NCI-H526 (cell line): ENCODE measurements at regions not wholly inside any gene's neighbourhood (a gene's known extent, or its start where the extent isn't known, plus 50 kb on each side); places are given as distances from the start of the nearest gene placed in this dataset.
A peak's percentile ranks its signal among the peaks of the same experiment; 100 is the strongest.

Experiments
- DNase-seq, 2 experiments: peaks; one replicate each; lab custom pipeline; 2025; lab: John Stamatoyannopoulos, UW

GRCh38 chr1:4273243-4273642 is 373.2 kb upstream of the C1orf174 start:
- no peak for DNase-seq

DNA sequence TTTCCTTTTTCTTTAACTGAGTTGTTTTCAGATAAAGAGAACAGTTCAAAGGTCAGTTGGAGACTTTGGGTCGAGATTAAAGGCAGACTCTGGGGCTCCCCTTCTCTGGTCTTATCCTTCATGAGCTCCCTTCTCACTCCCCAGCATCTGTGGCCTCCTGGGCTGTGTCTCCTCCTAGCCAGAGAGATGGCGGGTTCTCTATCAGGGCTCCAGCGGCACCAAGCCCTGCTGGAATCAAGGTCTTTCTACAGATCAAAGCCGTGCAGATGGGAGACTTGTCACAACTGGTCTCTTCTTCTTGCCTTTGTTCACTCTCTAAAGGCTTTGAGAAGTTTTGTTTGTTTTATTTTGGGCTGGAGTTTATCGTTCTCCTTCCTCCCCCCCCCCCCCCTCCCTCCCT is 373.7 kb upstream of the C1orf174 start:
- no peak for DNase-seq

- no peak for DNase-seq
Measured at GRCh38 chr1:4275083-4275482, 375.0 kb upstream of the C1orf174 start.

DNA sequence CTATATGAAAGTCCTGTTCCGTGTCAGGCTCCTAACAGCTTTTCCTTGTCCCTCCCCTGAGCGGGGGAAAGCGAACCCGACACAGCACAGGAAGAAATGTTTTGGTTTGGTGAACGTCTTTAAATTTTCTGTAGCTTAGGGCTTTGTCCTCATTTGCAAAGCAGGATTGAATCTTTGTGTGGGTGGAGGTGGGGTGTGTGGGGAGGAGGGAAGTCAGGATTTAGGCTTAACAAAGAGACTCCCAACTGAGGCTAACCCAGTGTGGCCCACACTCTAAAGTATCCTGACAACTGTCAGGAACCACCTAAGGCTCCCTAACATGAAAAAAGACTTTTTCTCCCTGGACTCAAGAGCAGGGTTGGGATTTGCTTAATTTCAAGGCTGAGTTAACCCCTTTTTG is 376.2 kb upstream of the C1orf174 start:
- no peak for DNase-seq

DNA sequence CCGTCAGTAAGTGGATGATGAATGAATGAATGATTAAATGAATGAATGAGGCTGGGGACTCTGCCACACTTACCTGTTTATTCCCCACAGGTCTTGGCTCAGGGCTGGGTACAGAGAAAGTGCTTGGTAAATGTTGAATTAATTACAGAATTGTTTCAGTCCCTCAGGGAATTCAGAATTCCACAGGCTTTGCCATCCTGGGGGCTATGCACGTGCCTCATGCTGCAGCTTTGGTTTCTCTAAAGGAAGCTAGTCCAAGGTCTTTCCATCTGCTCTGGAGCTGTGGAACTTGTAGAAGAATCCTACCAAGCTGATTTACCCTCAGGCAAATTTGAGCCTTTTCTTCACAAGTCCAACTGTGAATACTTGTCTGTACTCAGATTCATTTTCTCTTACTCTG is 376.8 kb upstream of the AJAP1 start:
- DNase-seq, result no peak

DNA sequence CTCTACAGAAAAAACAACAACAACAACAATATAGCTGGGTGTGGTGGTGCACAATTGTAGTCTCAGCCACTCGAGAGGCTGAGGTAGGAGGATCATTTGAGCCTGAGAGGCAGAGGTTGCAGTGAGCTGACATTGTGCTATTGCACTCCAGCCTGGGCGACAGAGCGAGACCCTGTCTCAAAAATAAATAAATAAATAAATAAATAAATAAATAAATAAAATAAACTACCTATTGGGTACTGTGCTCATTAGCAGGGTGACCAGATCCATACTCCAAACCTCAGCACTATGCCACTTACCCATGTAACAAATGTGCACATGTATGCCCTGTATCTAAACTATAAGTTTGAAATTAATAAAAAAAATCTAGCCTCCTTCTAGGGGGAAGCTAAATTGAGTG is 369.4 kb upstream of the AJAP1 start:
- no peak for DNase-seq

GRCh38 chr1:4292861-4293260 is 361.5 kb upstream of the AJAP1 start:
- DNase-seq, result no peak

GRCh38 chr1:4298361-4299083 is 355.9 kb upstream of the AJAP1 start:
- no peak for DNase-seq

DNA sequence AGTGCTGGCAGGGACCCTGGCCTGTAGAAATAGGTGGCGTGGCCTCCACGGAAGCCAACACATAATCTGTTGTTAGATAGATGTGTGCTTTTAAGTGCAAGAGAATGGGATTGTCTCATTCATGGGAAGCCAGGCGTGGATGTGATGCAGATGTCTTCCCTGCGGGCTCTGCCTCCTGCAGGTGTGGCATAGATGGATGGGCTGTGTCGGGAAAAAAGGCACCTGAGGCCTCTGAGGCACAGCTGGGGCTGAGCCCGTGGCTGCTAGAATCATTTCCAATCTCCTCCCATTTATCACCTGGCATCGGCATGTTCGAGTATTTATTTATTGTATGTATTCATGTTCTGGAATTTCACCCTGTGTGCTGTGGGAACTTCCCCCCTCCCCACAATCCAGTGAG is 353.4 kb upstream of the AJAP1 start:
- no peak for DNase-seq

- DNase-seq, result no peak
Measured at GRCh38 chr1:4303303-4303702, 351.1 kb upstream of the AJAP1 start.

GRCh38 chr1:4305526-4306301 is 348.7 kb upstream of the AJAP1 start:
- no peak for DNase-seq

- DNase-seq, result no peak
Measured at GRCh38 chr1:4306559-4307467, 347.6 kb upstream of the AJAP1 start.

DNA sequence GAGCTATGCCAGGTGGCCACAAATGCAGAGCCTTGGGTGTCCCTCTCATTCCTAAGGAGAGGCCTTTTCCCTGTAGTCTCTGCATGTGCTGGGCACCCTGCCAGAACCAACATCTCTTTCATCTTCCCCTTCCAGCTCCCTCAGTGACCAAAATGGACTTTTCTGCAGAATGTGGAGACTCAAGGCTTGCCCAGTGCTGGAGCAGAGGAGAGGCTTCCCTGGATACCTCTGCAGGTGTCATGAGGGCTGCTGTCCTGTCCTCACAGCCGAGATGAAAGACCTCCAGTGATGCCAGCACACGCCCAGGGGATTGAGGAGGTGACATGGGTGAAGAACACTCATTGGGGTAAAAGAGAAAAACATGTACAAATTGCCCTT is 347.0 kb upstream of the AJAP1 start:
- DNase-seq, result no peak

DNA sequence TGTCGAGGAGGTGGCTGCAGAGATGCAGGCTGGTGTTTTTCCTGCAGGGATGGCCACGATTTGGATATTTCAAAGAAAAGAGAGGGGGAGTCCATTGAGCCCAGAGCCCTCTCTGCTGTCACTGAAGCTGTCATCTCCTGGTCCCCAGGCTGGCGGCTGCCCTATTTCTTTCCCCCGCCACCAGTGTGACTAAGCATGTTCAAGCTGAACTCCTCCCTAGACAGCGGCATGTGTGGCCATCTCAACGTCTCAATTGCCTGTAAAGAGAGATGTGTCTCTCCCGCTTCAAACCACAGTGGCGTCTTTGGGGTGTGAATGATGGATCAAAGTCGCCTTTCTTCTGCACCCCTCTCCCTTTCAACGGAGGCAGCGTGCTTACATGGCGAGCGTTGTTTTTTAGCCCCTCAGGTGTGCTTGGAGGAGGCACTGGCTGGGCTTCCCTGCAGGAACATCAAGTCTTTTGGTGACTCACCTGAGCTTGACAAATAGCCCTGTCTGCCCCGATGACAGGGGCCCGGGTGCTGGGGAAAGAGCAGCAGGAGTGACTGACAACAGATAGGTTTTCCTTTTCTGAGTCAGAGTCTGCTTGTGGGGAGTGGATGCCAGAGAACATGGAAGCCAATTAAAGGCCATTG is 346.4 kb upstream of the AJAP1 start:
- DNase-seq, result no peak

DNA sequence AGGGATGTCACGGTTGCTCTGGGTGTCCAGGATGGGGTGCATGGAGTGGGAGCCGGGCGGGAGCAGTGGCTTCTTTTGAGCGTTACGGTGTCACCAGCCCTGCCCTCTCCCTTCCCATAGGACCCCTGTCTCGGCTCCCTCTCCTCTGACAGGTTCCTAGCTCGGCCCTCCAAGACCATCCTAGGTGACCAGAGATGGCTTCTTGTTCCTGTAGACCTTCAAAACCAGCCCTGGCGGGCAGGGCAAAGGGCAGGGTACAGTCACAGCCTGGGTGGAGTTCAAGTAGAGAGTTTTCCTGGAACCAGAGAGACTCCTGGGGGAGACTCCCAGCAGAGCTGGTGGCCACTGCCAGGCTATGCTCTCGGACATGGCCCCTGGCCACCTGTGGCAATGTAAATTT is 345.6 kb upstream of the AJAP1 start:
- no peak for DNase-seq

GRCh38 chr1:4309676-4310320 is 344.6 kb upstream of the AJAP1 start:
- peak; percentile 12 to 67 for DNase-seq

- peak in 1 of 2 experiments; percentile 30 for DNase-seq
Measured at GRCh38 chr1:4310396-4310923, 343.9 kb upstream of the AJAP1 start.

- no peak for DNase-seq
Measured at GRCh38 chr1:4312024-4312423, 342.4 kb upstream of the AJAP1 start.

GRCh38 chr1:4315202-4315601 is 339.2 kb upstream of the AJAP1 start:
- DNase-seq, result no peak

DNA sequence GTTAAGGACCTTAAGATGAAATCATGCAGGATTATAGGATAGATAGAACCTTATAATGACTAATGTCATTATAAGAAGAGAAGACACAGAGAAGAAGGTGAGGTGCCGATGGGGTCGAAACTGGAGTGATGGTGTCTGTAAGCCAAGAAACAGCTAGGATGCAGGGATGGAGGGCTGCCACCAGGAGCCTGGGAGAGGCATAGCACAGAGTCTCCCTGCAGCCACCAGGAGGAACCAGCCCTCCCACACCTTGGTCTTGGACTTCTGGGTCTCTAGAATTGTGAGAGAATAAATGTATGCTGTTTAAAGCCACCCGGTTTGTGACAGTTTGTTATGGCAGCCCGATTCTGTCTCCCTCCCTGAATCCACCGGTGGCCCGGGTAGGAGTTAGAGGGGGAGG is 337.2 kb upstream of the AJAP1 start:
- DNase-seq, result no peak

GRCh38 chr1:4318720-4319119 is 335.7 kb upstream of the AJAP1 start:
- DNase-seq, result no peak
